Limb (tissue), 2 donors: ENCODE measurements at regions not wholly inside any gene's neighbourhood (a gene's known extent, or its start where the extent isn't known, plus 50 kb on each side); places are given as distances from the start of the nearest gene placed in this dataset.

ENCODE experiments used
- DNase-seq, 2 donors: peaks; one replicate each; pipeline ENCODE4 v3.0.0-alpha.2; 2016; ENCODE audit errors: extremely low spot score in 2 of 2

- no peak for DNase-seq
These were observed 267.2 kb downstream of the PARN start for GRCh38 chr16:14362774-14363371.

GRCh38 chr16:14360326-14361037 is 269.6 kb downstream of the PARN start:
- DNase-seq, result no peak

- DNase-seq, result no peak
These were observed 271.3 kb downstream of the PARN start for GRCh38 chr16:14358697-14359305.

- no peak for DNase-seq
These were observed 272.7 kb downstream of the PARN start for GRCh38 chr16:14357328-14357727.

DNA sequence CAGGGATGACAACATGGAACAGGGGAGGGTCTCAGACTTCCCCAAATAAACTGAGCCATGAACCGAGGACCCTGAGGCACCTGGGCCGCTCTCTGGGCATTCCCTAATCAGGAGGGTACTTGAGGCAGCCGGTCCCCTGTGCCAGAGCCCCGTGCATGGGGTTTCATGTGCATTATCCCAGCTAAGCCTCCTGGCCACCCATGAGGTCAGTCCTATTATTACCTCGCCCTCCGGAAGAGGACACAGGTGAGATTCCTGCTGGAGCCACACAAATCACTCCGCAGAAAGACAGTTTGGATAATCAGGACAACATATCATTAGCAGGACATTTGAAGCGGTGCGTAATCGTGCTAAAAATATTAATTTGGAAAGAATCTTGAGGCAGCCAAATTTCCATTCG is 274.0 kb downstream of the PARN start:
- no peak for DNase-seq

DNA sequence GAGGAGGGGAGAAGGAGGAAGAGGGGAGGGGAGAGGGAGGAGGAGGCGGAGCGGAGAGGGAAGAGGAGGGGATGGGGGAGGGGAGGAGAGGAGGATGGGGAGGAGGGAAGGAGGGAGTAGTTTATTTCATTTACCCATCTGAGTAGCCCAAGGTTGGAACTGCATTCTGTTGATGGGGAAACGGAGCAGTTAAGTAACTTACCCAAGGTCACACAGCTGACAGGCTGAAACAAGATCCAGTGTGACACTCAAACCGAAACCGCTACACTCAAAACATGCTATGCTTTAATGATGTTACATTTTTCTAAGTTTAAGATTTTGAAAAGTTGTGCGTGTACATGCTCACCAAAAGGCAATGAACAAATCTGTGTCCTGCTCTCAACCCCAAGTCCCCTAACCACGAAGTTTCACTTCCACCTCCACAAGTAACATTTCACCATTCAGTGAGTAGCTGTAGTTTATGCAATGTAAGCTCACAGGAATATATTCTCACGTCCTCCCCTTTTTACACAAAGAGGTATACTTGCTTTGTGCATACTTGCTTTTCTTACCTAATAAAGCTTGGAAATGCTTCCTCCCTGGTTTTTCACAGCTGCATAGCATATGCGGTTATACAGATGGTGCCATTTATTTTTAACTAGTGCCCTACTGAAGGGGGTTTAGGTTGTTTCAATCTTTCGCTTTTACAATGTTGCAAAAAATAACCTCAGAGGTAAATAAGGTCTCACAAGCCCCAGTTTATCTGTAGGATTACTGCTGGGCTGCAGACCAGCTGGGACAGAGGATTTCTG is 275.3 kb downstream of the PARN start:
- DNase-seq, result no peak

GRCh38 chr16:14353340-14353739 is 276.7 kb downstream of the PARN start:
- DNase-seq, result no peak

GRCh38 chr16:14351647-14352046 is 278.4 kb downstream of the PARN start:
- no peak for DNase-seq

DNA sequence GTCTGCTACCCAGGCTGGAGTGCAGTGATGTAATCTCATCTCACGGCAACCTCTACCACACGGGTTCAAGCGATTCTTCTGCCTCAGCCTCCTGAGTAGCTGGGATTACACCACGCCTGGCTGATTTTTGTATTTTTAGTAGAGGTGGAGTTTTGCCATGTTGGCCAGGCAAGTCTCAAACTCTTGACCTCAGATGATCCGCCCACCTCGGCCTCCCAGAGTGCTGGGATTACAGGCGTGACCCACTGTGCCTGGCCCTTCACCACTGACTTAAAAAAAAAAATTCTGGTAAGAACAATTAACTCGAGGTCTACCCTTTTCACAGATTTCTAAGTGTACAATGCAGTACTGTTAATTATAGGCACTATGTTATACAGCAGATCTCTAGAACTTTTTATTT is 279.4 kb downstream of the PARN start:
- no peak for DNase-seq

DNA sequence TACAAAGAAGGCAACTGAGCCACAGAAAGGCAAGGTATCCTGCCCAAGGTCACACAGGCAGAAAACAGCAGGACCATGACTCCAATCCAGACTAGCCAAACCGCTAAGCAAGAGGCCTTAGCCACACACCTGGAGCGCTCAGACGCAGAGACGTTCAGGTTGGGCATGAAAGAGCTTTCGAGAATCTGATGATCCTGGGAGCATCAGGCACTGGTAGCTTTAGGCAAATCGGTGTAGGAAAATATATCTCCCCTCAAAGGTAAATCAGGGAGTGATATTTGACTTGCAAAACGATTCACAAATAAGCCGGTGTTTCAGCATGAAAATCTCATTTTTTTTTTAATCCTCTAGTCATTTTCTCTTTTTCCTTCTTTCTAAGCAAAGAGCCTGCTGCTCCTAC is 279.0 kb downstream of the MRTFB start:
- DNase-seq, result no peak

- no peak for DNase-seq
These were observed 276.6 kb downstream of the MRTFB start for GRCh38 chr16:14347706-14348105.

DNA sequence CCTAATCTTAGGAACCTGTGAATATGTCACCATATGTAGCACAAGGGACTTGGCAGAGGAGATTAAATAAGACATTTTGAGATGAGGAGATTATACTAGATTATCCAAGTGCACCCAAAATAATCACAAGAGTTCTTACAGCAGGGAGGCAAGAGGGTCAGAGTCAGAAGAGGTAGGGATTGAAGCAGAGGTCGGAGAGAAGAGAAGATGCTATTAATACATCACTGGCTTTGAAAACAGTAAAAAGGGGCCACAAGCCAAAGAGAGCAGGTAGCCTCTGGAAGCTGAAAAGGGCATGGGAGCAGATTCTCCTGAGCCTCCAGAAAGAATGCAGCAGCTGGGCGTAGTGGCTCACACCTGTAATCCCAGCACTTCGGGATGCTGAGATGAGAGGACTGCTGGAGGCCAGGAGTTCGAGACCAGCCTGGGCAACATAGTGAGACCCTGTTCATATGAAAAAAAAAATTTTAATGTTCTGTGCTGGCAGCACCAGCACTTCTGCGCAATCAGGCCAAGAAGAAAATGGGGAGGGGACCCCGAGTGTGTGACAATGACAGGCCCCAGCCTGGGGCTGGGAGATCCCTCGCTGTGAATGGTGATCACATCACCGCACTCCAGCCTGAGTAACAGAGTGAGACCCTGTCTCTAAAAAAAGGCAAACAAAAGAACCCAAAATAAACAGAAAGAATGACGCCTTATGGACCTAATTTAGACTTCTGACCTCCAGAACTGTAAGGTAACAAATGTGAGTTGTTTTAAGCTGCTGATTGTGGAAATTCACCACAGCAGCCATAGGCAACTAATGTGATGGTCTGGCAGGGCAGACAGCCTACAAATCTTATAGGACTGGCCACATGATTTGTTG is 275.4 kb downstream of the MRTFB start:
- DNase-seq, result no peak

DNA sequence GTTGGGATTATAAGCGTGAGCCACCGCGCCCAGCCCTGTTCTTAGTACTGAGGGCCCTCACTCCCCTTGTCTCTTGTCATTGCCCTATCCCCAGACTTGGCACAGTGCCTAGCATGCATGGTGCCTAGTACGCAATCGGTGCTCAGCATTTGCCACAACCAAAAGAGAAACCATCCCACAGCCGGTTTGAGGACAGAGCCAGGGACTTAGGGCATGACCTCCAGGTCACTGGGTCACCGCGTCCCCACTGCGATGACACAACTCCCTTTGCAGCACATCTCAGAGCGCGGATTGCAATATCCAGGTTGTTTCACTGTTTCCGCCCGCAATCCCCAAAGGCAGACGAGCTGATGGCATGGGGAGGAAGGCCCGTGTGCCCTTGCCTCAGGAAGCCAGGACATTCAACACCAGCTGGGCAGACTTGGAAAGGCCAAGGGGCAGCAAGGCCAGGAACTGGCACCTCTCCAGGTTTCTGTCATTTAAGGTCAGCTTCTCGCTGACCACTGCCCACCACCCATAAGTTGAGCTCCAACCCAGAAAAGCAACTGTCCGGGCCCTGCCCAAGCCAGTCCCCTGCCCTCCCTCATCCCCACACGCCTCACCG is 274.5 kb downstream of the MRTFB start:
- DNase-seq, result no peak

DNA sequence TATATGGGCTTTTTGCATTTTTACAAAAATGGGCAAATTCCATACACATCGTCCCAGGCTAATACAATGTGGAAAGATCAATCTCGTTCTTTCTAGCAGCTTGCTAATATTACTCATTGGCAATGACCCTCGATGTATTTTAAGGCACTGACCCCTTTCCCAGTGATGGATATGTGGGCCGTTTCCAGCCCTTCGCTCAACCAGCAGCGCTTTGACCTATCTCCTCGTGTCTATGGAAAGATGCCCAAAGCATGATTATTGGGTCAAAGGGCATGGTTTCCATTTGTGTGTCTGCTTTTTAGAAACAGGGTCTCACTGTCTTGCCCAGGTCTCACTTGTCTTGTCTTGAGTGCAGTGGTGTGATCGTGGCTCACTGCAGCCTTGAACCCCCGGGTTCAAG is 273.8 kb downstream of the MRTFB start:
- DNase-seq, result no peak

GRCh38 chr16:14344292-14344691 is 273.2 kb downstream of the MRTFB start:
- DNase-seq, result no peak

- DNase-seq, result no peak
These were observed 270.5 kb downstream of the MRTFB start for GRCh38 chr16:14341324-14342225.

GRCh38 chr16:14339694-14340093 is 268.6 kb downstream of the MRTFB start:
- no peak for DNase-seq

- DNase-seq, result no peak
These were observed 267.9 kb downstream of the MRTFB start for GRCh38 chr16:14338969-14339368.

DNA sequence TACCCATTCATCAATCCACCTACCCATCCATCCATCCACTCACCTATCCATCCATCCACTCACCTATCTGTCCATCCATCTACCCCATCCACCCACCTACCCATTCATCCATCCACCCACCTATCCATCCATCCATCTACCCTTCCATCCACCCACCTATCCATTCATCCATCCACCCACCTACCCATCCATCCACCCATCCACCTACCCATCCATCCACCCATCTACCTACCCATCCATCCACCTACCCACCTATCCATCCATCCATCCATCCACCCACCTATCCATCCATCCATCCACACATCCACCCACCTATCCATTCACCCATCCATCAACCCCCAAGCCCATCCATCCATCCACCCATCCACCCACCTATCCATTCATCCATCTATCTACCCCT is 267.1 kb downstream of the MRTFB start:
- no peak for DNase-seq
